ENCODE measurements at regions not wholly inside any gene's neighbourhood (a gene's known extent, or its start where the extent isn't known, plus 50 kb on each side); places are given as distances from the start of the nearest gene placed in this dataset.

- DNase-seq = no peak
Observed at GRCh38 chr3:98952404-98952803, 50.9 kb upstream of the DCBLD2 start.

All from DMS79 treated with DMSO at 0.1 percent for 48 hours (cell line).